Uterus (tissue), 2 donors: ENCODE measurements at regions not wholly inside any gene's neighbourhood (a gene's known extent, or its start where the extent isn't known, plus 50 kb on each side); places are given as distances from the start of the nearest gene placed in this dataset.

Experiments
- POLR2A ChIP-seq, 2 donors: fragments of 450-650 bp; IDR thresholded peaks; one replicate each; pipeline ENCODE4 v1.6.1; 2016; ENCODE audit warnings: antibody characterized with exemption in 2 of 2, mild to moderate bottlenecking in 1 of 2, moderate library complexity in 1 of 2
- TF ChIP-seq, protein P1 (sequence below), 4 experiments: fragments of 200-600 bp in 2 of 4; fragments of 450-650 bp in 2 of 4; sonication (generic) in 2 of 4; IDR thresholded peaks; one replicate each; pipeline ENCODE4 v1.5.1; 2016 to 2019; ENCODE audit warnings: antibody characterized with exemption in 4 of 4, mild to moderate bottlenecking in 2 of 4, moderate library complexity in 1 of 4

DNA sequence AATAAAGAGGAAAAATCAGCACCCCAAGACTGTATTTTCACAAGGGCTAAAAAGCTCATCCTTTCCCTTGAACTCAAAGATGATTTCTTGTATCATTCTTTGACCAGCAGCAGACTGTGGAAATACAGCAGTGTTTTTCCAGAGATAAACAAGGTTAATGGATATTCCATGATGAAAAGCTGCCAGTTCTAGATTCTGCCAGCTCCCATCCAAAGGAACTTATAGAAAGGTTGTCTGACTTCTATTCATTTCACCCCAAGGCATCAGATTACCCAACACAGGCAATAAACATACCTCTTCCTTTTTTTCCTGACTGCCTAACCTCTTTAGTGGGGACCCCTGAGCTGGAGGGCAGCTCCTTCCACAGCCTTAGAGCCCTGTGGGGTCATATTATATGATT lies 375.8 kb upstream of the THBS1 start:
- TF ChIP-seq, protein P1, sequence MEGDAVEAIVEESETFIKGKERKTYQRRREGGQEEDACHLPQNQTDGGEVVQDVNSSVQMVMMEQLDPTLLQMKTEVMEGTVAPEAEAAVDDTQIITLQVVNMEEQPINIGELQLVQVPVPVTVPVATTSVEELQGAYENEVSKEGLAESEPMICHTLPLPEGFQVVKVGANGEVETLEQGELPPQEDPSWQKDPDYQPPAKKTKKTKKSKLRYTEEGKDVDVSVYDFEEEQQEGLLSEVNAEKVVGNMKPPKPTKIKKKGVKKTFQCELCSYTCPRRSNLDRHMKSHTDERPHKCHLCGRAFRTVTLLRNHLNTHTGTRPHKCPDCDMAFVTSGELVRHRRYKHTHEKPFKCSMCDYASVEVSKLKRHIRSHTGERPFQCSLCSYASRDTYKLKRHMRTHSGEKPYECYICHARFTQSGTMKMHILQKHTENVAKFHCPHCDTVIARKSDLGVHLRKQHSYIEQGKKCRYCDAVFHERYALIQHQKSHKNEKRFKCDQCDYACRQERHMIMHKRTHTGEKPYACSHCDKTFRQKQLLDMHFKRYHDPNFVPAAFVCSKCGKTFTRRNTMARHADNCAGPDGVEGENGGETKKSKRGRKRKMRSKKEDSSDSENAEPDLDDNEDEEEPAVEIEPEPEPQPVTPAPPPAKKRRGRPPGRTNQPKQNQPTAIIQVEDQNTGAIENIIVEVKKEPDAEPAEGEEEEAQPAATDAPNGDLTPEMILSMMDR (IDR thresholded peaks at IDR 0.05): no peak
- TF ChIP-seq POLR2A (IDR thresholded peaks at IDR 0.05): no peak
